ENCODE measurements at regions not wholly inside any gene's neighbourhood (a gene's known extent, or its start where the extent isn't known, plus 50 kb on each side); places are given as distances from the start of the nearest gene placed in this dataset.
"Not testable (repeated sequence)": the region's sequence is repeated elsewhere in the genome, so short reads cannot be mapped to it uniquely, and the experiment has no call there.

- DNase-seq, result peak; percentile 65
Observed at GRCh38 chr7:3094701-3095445, 51.2 kb upstream of the CARD11 start.

- no peak for DNase-seq
Observed at GRCh38 chr7:3097734-3098133, 54.1 kb upstream of the CARD11 start.

DNA sequence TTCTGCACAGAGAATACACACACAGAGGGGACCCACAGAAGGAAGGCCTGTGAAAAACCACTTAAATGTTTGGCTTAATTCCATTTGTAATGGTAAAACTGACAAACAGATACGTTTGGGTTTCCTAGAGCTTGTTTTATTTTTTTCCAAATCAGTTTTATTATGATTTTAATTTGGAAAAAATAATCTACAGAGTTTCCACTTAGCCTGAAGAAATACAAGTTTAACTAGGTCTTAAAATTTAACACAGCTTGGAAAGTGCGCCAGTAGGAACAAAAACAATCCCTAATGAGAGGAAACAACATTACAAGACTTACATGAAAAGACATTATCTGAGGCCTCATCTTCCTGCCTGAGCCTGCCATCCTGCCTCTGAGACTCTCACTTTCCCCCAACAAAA, 58.5 kb upstream of the CARD11 start:
- no peak for DNase-seq

DNA sequence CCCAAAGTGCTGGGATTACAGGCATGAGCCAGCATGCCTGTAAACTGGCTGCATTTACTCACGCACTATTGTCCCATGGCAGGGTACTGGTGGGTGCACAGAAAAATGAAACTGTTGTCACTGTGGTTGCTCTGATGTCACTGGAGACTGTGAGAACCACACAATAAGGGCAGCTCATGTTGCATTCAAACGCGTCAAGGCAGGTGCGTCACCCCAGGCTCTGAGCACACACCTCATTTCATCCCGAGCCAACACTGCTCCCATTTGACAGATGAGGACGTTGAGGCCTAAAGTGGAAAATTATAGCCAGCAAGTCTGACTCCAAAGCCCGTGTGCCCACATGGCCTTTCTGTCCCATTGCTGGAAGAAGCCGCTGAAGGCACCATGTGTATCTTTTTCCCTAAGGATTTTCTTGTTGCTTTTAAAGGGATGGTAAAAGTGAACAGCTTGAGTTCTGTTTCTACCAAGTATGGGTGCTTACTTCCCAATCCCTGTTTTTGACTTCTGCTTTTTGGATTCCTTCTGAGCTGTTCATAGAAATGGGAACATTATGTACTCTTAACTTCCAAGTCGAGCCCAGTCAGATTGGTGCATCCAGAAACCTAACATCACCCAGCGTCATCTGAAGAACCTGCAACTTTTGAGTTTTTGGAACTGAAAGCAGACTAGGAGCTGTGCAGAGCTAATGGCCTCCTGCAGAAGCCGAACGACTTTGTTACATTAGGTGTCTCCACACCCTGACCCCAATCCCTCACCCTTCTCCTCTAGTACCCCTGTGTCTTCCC, 60.1 kb upstream of the CARD11 start:
- DNase-seq, result no peak

DNA sequence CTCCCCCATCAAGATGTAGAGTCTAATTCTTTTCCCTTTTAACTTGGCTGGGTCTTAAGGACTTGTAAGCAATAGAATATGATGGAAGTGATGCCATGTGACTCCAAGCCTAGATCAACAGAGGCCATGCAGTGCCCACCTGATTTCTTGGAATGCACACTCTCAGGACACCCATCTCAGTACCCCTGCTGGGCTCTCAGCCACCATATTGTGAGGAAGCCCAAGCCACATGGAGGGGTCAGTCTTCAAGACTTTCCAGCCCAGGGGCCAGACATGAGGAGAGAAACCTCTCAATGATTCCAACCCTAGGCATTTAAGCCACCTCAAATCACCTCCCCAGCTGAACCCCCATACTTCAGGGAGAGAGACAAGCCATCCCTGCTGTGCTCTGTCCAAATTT, 62.2 kb upstream of the CARD11 start:
- DNase-seq, result no peak

- no peak for DNase-seq
Observed at GRCh38 chr7:3106361-3106826, 62.7 kb upstream of the CARD11 start.

GRCh38 chr7:3107228-3107763, 63.6 kb upstream of the CARD11 start:
- no peak for DNase-seq

DNA sequence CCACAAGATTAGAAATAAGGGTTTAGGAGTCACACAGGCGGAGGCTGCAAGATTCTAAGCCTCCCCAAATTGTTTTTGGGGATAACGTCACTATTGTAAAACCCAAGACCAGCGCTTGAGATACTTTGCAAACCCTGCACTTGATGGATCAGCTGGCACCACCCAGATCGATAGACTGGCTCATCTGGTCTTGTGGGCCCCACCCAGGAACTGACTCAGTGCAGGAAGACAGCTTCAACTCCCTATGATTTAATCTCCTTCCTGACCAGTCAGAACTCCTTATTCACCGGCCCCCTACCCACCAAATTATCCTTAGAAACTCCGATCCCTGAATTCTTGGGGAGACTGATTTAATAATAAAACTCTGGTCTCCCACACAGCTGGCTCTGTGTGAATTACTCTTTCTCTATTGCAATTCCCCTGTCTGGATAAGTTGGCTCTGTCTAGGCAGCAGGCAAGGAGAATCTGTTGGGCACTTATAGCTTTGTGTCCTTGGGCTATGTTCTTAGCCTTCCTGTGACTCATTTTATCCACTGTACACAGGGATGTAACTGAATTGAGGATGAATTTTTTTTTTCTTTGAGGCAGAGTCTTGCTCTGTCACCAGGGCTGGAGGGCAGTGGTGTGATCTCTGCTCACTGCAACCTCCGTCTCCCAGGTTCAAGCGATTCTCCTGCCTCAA, 64.4 kb upstream of the CARD11 start:
- no peak for DNase-seq

GRCh38 chr7:3109311-3109915, 65.7 kb upstream of the CARD11 start:
- DNase-seq, result no peak

DNA sequence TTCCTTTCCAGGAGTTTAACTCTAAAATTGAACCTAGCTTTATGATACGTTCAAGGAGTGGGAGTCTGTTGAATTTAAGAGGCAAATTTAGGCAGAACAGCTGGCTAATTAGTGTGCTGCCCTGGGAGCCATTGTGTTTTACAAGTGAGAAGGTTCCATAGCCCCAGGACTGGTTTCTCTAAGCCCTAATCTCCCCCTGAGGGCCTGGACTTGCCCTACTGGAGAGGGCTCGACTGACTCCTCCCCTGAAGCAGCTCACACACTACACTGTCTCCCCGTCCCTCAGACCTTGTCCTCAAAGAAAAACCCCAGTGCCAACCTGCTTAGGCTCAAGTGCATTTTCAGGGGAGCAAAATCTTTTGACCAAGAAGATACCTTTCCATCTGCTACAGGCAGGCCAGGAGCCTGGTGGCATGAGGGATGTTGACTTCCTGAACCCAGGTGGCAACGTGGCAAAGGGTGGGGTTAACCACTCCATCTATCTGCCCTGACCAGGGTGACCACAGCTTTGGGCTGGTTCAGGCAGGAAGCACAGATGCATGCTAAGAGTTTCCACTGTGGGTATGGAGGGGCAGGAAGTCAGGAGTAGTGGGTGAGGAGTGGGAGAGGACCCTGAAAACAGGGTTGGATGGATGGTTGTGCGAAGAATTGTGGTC, 68.9 kb upstream of the CARD11 start:
- DNase-seq, result peak; percentile 34

DNA sequence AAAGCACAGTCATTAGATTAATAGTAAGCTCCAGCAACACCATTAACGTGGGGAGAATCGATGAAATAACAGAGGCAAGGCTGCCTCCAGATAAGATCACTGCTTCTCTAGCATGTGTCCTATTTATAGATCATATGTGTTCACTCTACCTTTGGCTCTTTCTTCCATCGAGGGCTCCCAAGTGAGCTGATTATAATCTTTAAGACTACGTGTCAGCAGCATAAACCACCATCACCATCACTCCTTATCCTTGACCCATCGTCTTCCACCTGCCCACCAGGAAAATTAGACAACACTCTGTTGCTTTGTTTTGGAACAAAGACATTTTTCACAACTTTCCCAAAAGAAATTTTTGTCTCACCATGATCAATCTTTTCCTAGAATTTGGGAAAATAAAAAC, 71.2 kb upstream of the CARD11 start:
- DNase-seq, result no peak

- no peak for DNase-seq
Observed at GRCh38 chr7:3117081-3117480, 73.4 kb upstream of the CARD11 start.

DNA sequence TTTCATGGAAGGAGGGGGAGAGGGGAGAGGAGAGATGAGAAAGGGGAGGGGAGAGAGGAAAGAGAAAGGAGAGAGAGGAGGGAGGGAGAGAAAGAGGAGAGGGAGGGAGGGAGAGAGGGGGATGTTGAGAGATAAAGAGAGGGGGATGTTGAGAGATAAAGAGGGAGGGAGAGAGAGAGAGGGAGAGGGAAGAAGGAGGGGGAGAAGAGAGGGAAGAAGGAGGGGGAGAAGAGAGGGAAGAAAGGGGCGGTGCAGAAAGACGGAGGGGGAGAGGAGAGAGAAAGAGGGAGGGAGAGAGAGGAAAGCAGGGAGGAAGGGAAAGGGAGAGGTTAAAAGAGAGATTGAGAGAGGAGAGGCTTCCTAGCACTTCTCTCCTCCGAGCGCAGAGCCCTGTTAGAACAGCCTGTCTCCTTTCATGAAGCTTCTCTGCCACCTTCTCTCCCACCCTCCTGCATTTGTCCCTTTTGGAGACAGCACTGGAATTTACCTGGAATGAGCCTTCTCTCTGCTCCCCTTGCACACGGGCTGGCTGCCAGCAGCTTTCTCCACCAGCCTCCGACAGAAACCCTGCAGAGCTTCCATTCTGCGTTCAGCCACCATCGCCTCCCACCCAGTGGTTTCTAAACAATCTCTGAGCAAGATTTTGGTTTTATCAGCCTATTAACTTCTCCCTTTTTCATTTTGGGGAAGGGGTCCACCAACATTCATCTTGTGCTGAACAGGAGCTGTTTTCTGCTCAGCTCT, 74.0 kb upstream of the CARD11 start:
- no peak for DNase-seq

GRCh38 chr7:3119352-3119927, 75.8 kb upstream of the CARD11 start:
- DNase-seq, result not testable (repeated sequence)

- no peak for DNase-seq
Observed at GRCh38 chr7:3119963-3120362, 76.3 kb upstream of the CARD11 start.

DNA sequence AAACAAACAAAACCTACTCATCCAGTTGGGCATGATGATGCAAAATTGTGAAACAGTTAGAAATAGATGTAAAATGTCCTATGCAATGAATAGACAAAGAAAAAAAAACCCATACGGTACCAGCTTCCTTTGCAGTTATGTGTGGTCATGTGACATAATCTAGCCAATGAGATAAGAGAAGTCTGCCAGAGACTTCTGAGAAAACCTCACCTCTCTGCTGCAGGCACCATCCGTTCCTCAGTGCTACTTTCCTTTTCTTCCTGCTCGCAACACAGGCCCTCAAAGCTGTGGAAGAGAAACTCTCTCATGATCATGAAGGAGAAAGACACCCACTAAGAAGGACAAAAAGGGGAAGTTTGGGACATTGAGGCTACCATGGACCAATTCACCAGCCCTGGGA, 76.8 kb upstream of the CARD11 start:
- peak; percentile 67 for DNase-seq

GRCh38 chr7:3128857-3129490, 85.3 kb upstream of the CARD11 start:
- no peak for DNase-seq

DNA sequence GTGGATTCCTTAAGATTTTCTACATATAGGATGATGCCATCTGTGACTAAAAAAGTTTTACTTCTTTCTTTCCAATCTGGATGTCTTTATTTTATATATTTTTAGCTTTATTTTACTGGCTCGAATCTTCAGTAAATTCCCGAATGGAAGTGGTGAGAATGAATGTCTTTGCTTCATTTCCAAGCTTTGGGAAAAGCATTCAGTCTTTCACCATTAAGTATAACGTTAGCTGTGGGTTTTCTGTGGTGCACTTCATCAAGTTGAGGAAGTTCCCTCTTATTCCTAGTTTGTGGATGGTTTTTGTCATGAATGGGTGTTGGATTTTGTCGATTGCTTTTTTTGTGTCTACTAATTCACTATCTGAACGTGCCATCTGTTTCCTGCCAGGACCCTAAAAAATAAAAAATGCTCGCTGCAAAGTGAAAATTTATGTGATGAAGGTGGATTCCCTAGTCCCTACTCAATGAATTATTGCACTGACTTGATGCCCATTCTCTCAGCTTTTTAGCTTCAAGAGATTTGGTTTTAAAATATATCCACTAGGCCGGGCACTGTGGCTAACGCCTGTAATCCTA, 90.2 kb upstream of the CARD11 start:
- DNase-seq, result no peak

DNA sequence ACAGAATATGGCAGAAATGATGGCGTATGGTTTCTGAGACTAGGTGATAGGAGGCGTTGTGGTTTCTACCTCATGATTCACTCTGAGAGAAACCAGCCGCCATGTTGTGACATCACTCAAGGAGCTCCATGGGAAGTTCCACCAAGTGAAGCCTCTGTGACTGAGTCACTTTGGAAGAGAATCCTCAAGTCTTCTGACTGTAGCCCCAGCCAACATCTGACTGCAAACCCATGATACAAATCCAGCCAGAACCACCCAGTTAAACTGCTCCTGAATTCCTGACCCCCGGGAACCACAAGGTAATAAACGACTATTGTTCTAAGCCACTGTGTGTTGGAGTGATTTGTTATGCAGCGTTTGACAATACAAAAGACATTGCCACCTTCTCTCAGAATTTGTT, 91.1 kb upstream of the CARD11 start:
- DNase-seq, result no peak

DNA sequence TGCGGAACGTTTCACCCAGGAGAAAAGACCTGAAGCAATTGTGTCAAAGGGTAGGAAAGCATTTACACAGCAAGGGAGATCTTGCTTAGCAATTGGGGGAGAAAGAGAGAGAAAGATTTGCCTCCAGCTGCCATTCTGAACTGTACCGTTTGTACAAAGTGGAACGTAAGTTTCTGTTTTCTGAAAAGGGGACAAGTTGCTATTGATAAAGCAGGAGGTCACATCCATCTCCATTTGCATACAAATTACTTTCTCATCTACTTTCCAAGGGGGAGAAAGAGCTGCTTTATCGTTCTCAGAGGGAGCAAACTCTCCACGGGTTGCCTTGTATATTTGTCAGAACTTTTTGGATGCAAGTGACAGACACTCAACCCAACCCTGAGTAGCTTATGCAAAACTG, 92.0 kb upstream of the CARD11 start:
- no peak for DNase-seq

GRCh38 chr7:3138206-3138605, 94.5 kb upstream of the CARD11 start:
- DNase-seq, result no peak
